GM12873 (cell line): ENCODE measurements at regions not wholly inside any gene's neighbourhood (a gene's known extent, or its start where the extent isn't known, plus 50 kb on each side); places are given as distances from the start of the nearest gene placed in this dataset.

Experiments used
- CTCF ChIP-seq: IDR thresholded peaks from 2 replicates; pipeline ENCODE4 v1.5.1; 2012; ENCODE audit warnings: low read depth, mild to moderate bottlenecking, moderate library complexity, low read length, control low read depth; ENCODE audit not compliant: insufficient read depth; ENCODE audit errors: missing control alignments

GRCh38 chr3:189502256-189502655 lies 128.9 kb upstream of the TP63 start:
- no peak for TF ChIP-seq CTCF

GRCh38 chr3:189502676-189503257 lies 128.4 kb upstream of the TP63 start:
- TF ChIP-seq CTCF, result no peak

- no peak for TF ChIP-seq CTCF
Measured at GRCh38 chr3:189507856-189508255, 123.3 kb upstream of the TP63 start.

GRCh38 chr3:189508784-189509501 lies 122.2 kb upstream of the TP63 start:
- no peak for TF ChIP-seq CTCF

- TF ChIP-seq CTCF, result peak; percentile 45
Measured at GRCh38 chr3:189512039-189512438, 119.2 kb upstream of the TP63 start.

- TF ChIP-seq CTCF, result no peak
Measured at GRCh38 chr3:189512821-189513220, 118.4 kb upstream of the TP63 start.

- TF ChIP-seq CTCF, result no peak
Measured at GRCh38 chr3:189513281-189514117, 117.7 kb upstream of the TP63 start.
